GM23338 (cell line): ENCODE measurements at regions not wholly inside any gene's neighbourhood (a gene's known extent, or its start where the extent isn't known, plus 50 kb on each side); places are given as distances from the start of the nearest gene placed in this dataset.

Experiments
- ATAC-seq: fragments of 200-7000 bp; cut with Tn5 transposase; 3 replicates; pipeline ENCODE4 v1.9.1; 2020
- DNase-seq: peaks from one replicate; pipeline ENCODE4 v3.0.0-alpha.2; 2015; ENCODE audit warnings: low spot score
- H2AFZ ChIP-seq: fragments of 200-600 bp; sonication (generic); 2 replicates; pipeline ENCODE4 v1.8.0; 2016; ENCODE audit warnings: antibody characterized with exemption, mild to moderate bottlenecking, moderate library complexity
- H3F3A ChIP-seq: fragments of 200-600 bp; sonication (generic); replicated peaks from 2 replicates; pipeline ENCODE4 v1.8.0; 2017; ENCODE audit warnings: antibody characterized with exemption, mixed run types, low read depth
- H3K27ac ChIP-seq: fragments of 200-600 bp; sonication (generic); 2 replicates; pipeline ENCODE4 v1.6.1; 2016; ENCODE audit warnings: low read depth
- H3K27me3 ChIP-seq: fragments of 200-600 bp; sonication (generic); 2 replicates; pipeline ENCODE4 v1.8.0; 2016; ENCODE audit warnings: mild to moderate bottlenecking, mixed run types, moderate library complexity; ENCODE audit not compliant: insufficient read depth
- H3K36me3 ChIP-seq: fragments of 200-600 bp; sonication (generic); 2 replicates; pipeline ENCODE4 v1.8.0; 2016; ENCODE audit warnings: mild to moderate bottlenecking; ENCODE audit not compliant: insufficient read depth
- H3K4me1 ChIP-seq: fragments of 200-600 bp; sonication (generic); 2 replicates; pipeline ENCODE4 v1.8.0; 2016; ENCODE audit warnings: mild to moderate bottlenecking, moderate library complexity; ENCODE audit not compliant: insufficient read depth
- H3K4me2 ChIP-seq: fragments of 200-600 bp; sonication (generic); 2 replicates; pipeline ENCODE4 v1.7.1; 2017; ENCODE audit warnings: mixed run types
- H3K4me3 ChIP-seq: fragments of 200-600 bp; sonication (generic); 2 replicates; pipeline ENCODE4 v1.6.1; 2016; ENCODE audit warnings: mixed run types
- H3K79me2 ChIP-seq: fragments of 200-600 bp; sonication (generic); replicated peaks from 2 replicates; pipeline ENCODE4 v1.8.0; 2017; ENCODE audit warnings: mild to moderate bottlenecking; ENCODE audit not compliant: insufficient read depth
- H3K9me2 ChIP-seq: fragments of 200-600 bp; sonication (generic); 2 replicates; pipeline ENCODE4 v1.8.0; 2017; ENCODE audit not compliant: insufficient read depth
- H4K20me1 ChIP-seq: fragments of 200-600 bp; sonication (generic); replicated peaks from 2 replicates; pipeline ENCODE4 v1.8.0; 2017; ENCODE audit warnings: mild to moderate bottlenecking; ENCODE audit not compliant: insufficient read depth
- H3K27ac Mint-ChIP-seq: 2 replicates; pipeline ENCODE4 v1.8.0; 2020; ENCODE audit warnings: inconsistent platforms, mild to moderate bottlenecking, moderate library complexity, mixed read lengths
- H3K27me3 Mint-ChIP-seq: 3 replicates; pipeline ENCODE4 v1.8.0; 2022; ENCODE audit warnings: low read depth, mild to moderate bottlenecking, moderate library complexity, mixed read lengths, inconsistent platforms; ENCODE audit not compliant: insufficient read depth, poor library complexity
- H3K36me3 Mint-ChIP-seq: 3 replicates; pipeline ENCODE4 v1.8.0; 2021; ENCODE audit warnings: low read depth, mild to moderate bottlenecking, inconsistent platforms, moderate library complexity, mixed read lengths
- H3K4me1 Mint-ChIP-seq: 3 replicates; pipeline ENCODE4 v1.8.0; 2020; ENCODE audit warnings: mild to moderate bottlenecking, inconsistent platforms, mixed read lengths
- H3K4me3 Mint-ChIP-seq: 3 replicates; pipeline ENCODE4 v1.8.0; 2021; ENCODE audit warnings: moderate library complexity, mild to moderate bottlenecking, inconsistent platforms, mixed read lengths
- H3K9me3 Mint-ChIP-seq: 3 replicates; pipeline ENCODE4 v1.8.0; 2020; ENCODE audit warnings: moderate library complexity, mild to moderate bottlenecking, inconsistent platforms, mixed read lengths
- CREB1 ChIP-seq: fragments of 250-450 bp; sonication (Bioruptor Pico); IDR thresholded peaks from 2 replicates; pipeline ENCODE4 v1.5.0; 2020; ENCODE audit warnings: low read depth, mild to moderate bottlenecking, moderate library complexity
- EZH2 ChIP-seq: fragments of 200-600 bp; sonication (generic); IDR thresholded peaks from one replicate; pipeline ENCODE4 v1.8.0; 2017; ENCODE audit warnings: antibody characterized with exemption, mild to moderate bottlenecking, low read depth; ENCODE audit not compliant: unreplicated experiment
- EZH2phosphoT487 ChIP-seq: fragments of 200-600 bp; sonication (generic); IDR thresholded peaks from one replicate; pipeline ENCODE4 v1.8.1; 2018; ENCODE audit warnings: antibody characterized with exemption; ENCODE audit not compliant: unreplicated experiment
- JUNB ChIP-seq: IDR thresholded peaks from one replicate; pipeline ENCODE4 v1.6.1; 2016; ENCODE audit warnings: antibody characterized with exemption; ENCODE audit not compliant: unreplicated experiment
- NANOG ChIP-seq: IDR thresholded peaks from 2 replicates; pipeline ENCODE4 v1.6.1; 2016; ENCODE audit warnings: antibody characterized with exemption, borderline replicate concordance
- POLR2AphosphoS5 ChIP-seq: IDR thresholded peaks from 2 replicates; pipeline ENCODE4 v1.6.1; 2016; ENCODE audit warnings: antibody characterized with exemption, low read depth
- ZNF114 ChIP-seq: fragments of 250-450 bp; sonication (Bioruptor Pico); IDR thresholded peaks from 2 replicates; pipeline ENCODE4 v1.5.0; 2020; ENCODE audit warnings: mild to moderate bottlenecking, moderate library complexity
- ZNF331 ChIP-seq: fragments of 250-450 bp; sonication (Bioruptor Pico); IDR thresholded peaks from 2 replicates; pipeline ENCODE4 v1.5.0; 2020; ENCODE audit warnings: low read depth, mild to moderate bottlenecking, moderate library complexity
- TF ChIP-seq, protein P1 (sequence below), 2 experiments: fragments of 200-600 bp in 1 of 2; sonication (generic) in 1 of 2; conservative IDR thresholded peaks; 2 replicates each; pipeline versions ENCODE4 v1.5.1 to v1.6.1; 2016 to 2017; ENCODE audit warnings: antibody characterized with exemption in 2 of 2, low read depth in 2 of 2, mild to moderate bottlenecking in 2 of 2, moderate library complexity in 1 of 2
- TF ChIP-seq, protein P2 (sequence below): IDR thresholded peaks from one replicate; pipeline ENCODE4 v1.6.1; 2018; ENCODE audit warnings: antibody characterized with exemption; ENCODE audit not compliant: unreplicated experiment

- ATAC-seq (peak; percentile 59), DNase-seq (peak; percentile 68)
- H3K4me3 Mint-ChIP-seq: peak overlapping the region; percentile 59
- H3K79me2 ChIP-seq: no peaks in the 10 kb centered on the region
- H2AFZ ChIP-seq: peak overlapping the region; percentile 91
- peak overlapping the region; percentile 91 for H3K27ac Mint-ChIP-seq
- H3K27ac ChIP-seq: peak overlapping the region; percentile 95
- peaks cover 19% of the 10 kb centered on the region for H3F3A ChIP-seq
- no peaks in the 10 kb centered on the region for H3K9me3 Mint-ChIP-seq
- H4K20me1 ChIP-seq: no peaks in the 10 kb centered on the region; the same call in 1 of the 2 replicates
- H3K4me1 ChIP-seq: peaks cover 27% of the 10 kb centered on the region
- no peaks in the 10 kb centered on the region; the same call in 2 of the 3 replicates for H3K36me3 Mint-ChIP-seq
- no peaks in the 10 kb centered on the region for H3K27me3 ChIP-seq
- no peaks in the 10 kb centered on the region; the same call in 1 of the 2 replicates for H3K9me2 ChIP-seq
- H3K4me3 ChIP-seq: peak overlapping the region; percentile 47
- H3K4me2 ChIP-seq: peak overlapping the region; percentile 77
- H3K27me3 Mint-ChIP-seq: peaks cover 18% of the 10 kb centered on the region
- no peak for TF ChIP-seq EZH2phosphoT487
- TF ChIP-seq NANOG: no peak
- no peak for TF ChIP-seq EZH2
- no peak for TF ChIP-seq CREB1 (CRISPR knock-in tag)
- no peak for TF ChIP-seq JUNB
- no peak for TF ChIP-seq POLR2AphosphoS5
- peaks cover 48% of the 10 kb centered on the region for H3K4me1 Mint-ChIP-seq
- no peaks in the 10 kb centered on the region for H3K36me3 ChIP-seq
Measured at GRCh38 chr13:26476111-26476781, 81.2 kb upstream of the WASF3 start.

DNA sequence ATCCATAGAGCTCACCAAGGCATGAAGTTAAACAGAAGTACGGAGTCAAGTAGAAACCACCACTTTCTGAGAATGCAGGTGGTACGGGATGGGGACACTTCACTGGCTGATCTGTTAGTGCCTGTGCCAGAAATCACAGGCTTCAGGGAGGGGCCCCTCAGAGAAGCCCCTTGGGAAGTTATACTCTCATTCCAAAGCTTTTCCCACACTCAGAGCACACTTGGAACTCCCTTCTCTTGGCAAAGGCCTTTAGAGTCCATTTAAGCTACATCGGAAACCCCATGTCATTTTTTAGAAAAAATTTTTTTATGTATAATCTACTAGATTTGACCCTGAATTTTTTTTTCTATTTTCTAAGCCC lies 80.7 kb upstream of the WASF3 start:
- Histone ChIP-seq H3K36me3 (no peaks in the 10 kb centered on the region), H3K27me3 (no peaks in the 10 kb centered on the region), H3F3A (peaks cover 19% of the 10 kb centered on the region), H3K4me3 (peak overlapping the region; percentile 47), H3K4me2 (peak overlapping the region; percentile 77), H4K20me1 (no peaks in the 10 kb centered on the region), H3K9me2 (no peaks in the 10 kb centered on the region; the same call in 1 of the 2 replicates), H3K79me2 (no peaks in the 10 kb centered on the region), H2AFZ (peak overlapping the region; percentile 91), H3K27ac (peak overlapping the region; percentile 95), H3K4me1 (peaks cover 27% of the 10 kb centered on the region)
- peak overlapping the region; percentile 59 for H3K4me3 Mint-ChIP-seq
- H3K27me3 Mint-ChIP-seq: peaks cover 18% of the 10 kb centered on the region
- H3K27ac Mint-ChIP-seq: peak overlapping the region; percentile 79; the same call in 1 of the 2 replicates
- peaks cover 48% of the 10 kb centered on the region for H3K4me1 Mint-ChIP-seq
- no peaks in the 10 kb centered on the region for H3K9me3 Mint-ChIP-seq
- DNase-seq (no peak), ATAC-seq (no peak)
- H3K36me3 Mint-ChIP-seq: no peaks in the 10 kb centered on the region; the same call in 2 of the 3 replicates
- TF ChIP-seq, protein P1, sequence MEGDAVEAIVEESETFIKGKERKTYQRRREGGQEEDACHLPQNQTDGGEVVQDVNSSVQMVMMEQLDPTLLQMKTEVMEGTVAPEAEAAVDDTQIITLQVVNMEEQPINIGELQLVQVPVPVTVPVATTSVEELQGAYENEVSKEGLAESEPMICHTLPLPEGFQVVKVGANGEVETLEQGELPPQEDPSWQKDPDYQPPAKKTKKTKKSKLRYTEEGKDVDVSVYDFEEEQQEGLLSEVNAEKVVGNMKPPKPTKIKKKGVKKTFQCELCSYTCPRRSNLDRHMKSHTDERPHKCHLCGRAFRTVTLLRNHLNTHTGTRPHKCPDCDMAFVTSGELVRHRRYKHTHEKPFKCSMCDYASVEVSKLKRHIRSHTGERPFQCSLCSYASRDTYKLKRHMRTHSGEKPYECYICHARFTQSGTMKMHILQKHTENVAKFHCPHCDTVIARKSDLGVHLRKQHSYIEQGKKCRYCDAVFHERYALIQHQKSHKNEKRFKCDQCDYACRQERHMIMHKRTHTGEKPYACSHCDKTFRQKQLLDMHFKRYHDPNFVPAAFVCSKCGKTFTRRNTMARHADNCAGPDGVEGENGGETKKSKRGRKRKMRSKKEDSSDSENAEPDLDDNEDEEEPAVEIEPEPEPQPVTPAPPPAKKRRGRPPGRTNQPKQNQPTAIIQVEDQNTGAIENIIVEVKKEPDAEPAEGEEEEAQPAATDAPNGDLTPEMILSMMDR (conservative IDR thresholded peaks at IDR 0.05; ENCODE audit: low read depth in 2 of 2): no peak
- no peak for TF ChIP-seq NANOG
- no peak for TF ChIP-seq EZH2phosphoT487
- TF ChIP-seq ZNF331: no peak
- no peak for TF ChIP-seq CREB1 (CRISPR knock-in tag)
- TF ChIP-seq ZNF114 (CRISPR knock-in tag): no peak
- no peak for TF ChIP-seq EZH2
- TF ChIP-seq, protein P2, sequence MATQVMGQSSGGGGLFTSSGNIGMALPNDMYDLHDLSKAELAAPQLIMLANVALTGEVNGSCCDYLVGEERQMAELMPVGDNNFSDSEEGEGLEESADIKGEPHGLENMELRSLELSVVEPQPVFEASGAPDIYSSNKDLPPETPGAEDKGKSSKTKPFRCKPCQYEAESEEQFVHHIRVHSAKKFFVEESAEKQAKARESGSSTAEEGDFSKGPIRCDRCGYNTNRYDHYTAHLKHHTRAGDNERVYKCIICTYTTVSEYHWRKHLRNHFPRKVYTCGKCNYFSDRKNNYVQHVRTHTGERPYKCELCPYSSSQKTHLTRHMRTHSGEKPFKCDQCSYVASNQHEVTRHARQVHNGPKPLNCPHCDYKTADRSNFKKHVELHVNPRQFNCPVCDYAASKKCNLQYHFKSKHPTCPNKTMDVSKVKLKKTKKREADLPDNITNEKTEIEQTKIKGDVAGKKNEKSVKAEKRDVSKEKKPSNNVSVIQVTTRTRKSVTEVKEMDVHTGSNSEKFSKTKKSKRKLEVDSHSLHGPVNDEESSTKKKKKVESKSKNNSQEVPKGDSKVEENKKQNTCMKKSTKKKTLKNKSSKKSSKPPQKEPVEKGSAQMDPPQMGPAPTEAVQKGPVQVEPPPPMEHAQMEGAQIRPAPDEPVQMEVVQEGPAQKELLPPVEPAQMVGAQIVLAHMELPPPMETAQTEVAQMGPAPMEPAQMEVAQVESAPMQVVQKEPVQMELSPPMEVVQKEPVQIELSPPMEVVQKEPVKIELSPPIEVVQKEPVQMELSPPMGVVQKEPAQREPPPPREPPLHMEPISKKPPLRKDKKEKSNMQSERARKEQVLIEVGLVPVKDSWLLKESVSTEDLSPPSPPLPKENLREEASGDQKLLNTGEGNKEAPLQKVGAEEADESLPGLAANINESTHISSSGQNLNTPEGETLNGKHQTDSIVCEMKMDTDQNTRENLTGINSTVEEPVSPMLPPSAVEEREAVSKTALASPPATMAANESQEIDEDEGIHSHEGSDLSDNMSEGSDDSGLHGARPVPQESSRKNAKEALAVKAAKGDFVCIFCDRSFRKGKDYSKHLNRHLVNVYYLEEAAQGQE: no peak
